ENCODE measurements at regions not wholly inside any gene's neighbourhood (a gene's known extent, or its start where the extent isn't known, plus 50 kb on each side); places are given as distances from the start of the nearest gene placed in this dataset.

- no peak for TF ChIP-seq CTCF (IDR thresholded peaks at IDR 0.05)
- TF ChIP-seq POLR2A (IDR thresholded peaks at IDR 0.05): no peak
These were observed 121.5 kb downstream of the PCTP start for GRCh38 chr17:55872374-55872773.

Measured in testis (tissue), 2 donors.